Panc1 (cell line): ENCODE measurements at regions not wholly inside any gene's neighbourhood (a gene's known extent, or its start where the extent isn't known, plus 50 kb on each side); places are given as distances from the start of the nearest gene placed in this dataset.

ENCODE experiments used
- ATAC-seq: fragments of 200-7000 bp; cut with Tn5 transposase; 2 replicates; pipeline ENCODE4 v1.9.1; 2020; ENCODE audit warnings: mild to moderate bottlenecking, moderate library complexity
- BruUV-seq: library from RNA; stranded (reverse); fragments of 400-500 nt; replicated peaks from 2 replicates; lab custom pipeline; 2021; lab: Mats Ljungman, UMichigan
- CTCF ChIA-PET: fragments of 300-600 bp; sonication (Branson Sonifier 250); formaldehyde crosslinking; loops from one replicate; lab custom pipeline; 2022; ENCODE audit warnings: antibody characterized with exemption; lab: Charles Lee
- POLR2A ChIA-PET: fragments of 300-600 bp; sonication (Branson Sonifier 250); formaldehyde crosslinking; loops from one replicate; lab custom pipeline; 2022; ENCODE audit warnings: antibody characterized with exemption; lab: Charles Lee
- DNase-seq: peaks from one replicate; pipeline ENCODE4 v3.0.0-alpha.2; 2010; ENCODE audit warnings: low read depth, low spot score
- H3K27ac ChIP-seq: 2 replicates; pipeline ENCODE4 v1.5.1; 2011; ENCODE audit warnings: mild to moderate bottlenecking, low read length, inconsistent platforms
- H3K27me3 ChIP-seq: fragments of 200-500 bp; sonication (Bioruptor generic); 2 replicates; pipeline ENCODE4 v1.6.0; 2014; ENCODE audit warnings: low read length, inconsistent platforms; ENCODE audit not compliant: control insufficient read depth, insufficient read depth
- H3K36me3 ChIP-seq: fragments of 200-500 bp; sonication (Bioruptor generic); 2 replicates; pipeline ENCODE4 v1.5.1; 2014; ENCODE audit warnings: inconsistent platforms, mild to moderate bottlenecking, low read length, moderate library complexity; ENCODE audit not compliant: control insufficient read depth, insufficient read depth
- H3K4me1 ChIP-seq: 2 replicates; pipeline ENCODE4 v1.5.1; 2011; ENCODE audit warnings: inconsistent platforms, mild to moderate bottlenecking, low read length, moderate library complexity; ENCODE audit not compliant: control insufficient read depth, insufficient read depth
- H3K4me3 ChIP-seq, 2 experiments: 2 replicates each; pipeline ENCODE4 v1.5.1; 2011 to 2012; ENCODE audit warnings: low read depth in 2 of 2, low read length in 2 of 2, mild to moderate bottlenecking in 2 of 2, inconsistent platforms in 1 of 2, moderate library complexity in 1 of 2
- H3K9me3 ChIP-seq: fragments of 200-500 bp; sonication (Bioruptor generic); 2 replicates; pipeline ENCODE4 v1.5.1; 2014; ENCODE audit warnings: low read depth, mild to moderate bottlenecking, inconsistent platforms, low read length, moderate library complexity; ENCODE audit not compliant: control insufficient read depth, insufficient read depth
- POLR2AphosphoS5 ChIP-seq: IDR thresholded peaks from 2 replicates; pipeline ENCODE4 v1.6.1; 2012; ENCODE audit warnings: mild to moderate bottlenecking, low read depth, low read length, moderate library complexity
- SIN3A ChIP-seq: IDR thresholded peaks from 2 replicates; pipeline ENCODE4 v1.6.1; 2012; ENCODE audit warnings: low read depth, mild to moderate bottlenecking, low read length, moderate library complexity, borderline replicate concordance; ENCODE audit not compliant: insufficient read depth
- TCF7L2 ChIP-seq: IDR thresholded peaks from 2 replicates; pipeline ENCODE4 v1.6.1; 2011; ENCODE audit warnings: mild to moderate bottlenecking, low read depth, low read length, inconsistent platforms
- in situ Hi-C: cut with HindIII; loops from 2 replicates; pipeline ENCODE4 v1.10.0; 2016; ENCODE audit warnings: low sequenced_read_pairs, low pct_unique_long_range_greater_than_20kb
- intact Hi-C: fragments of 100-400 bp; cut with micrococcal nuclease; formaldehyde crosslinking; loops from one replicate; pipeline ENCODE4 v1.10.0; 2022; ENCODE audit not compliant: unreplicated experiment
- TF ChIP-seq, protein P1 (sequence below), 2 experiments: IDR thresholded peaks; 2 replicates each; pipeline ENCODE4 v1.6.1; 2011 to 2012; ENCODE audit warnings: low read depth in 2 of 2, control low read depth in 1 of 2, low read length in 1 of 2, mild to moderate bottlenecking in 1 of 2, moderate library complexity in 1 of 2; ENCODE audit not compliant: insufficient read depth in 1 of 2
- TF ChIP-seq, protein P2 (sequence below): fragments of 450-650 bp; IDR thresholded peaks from 2 replicates; pipeline ENCODE4 v1.5.1; 2017; ENCODE audit warnings: mild to moderate bottlenecking

DNA sequence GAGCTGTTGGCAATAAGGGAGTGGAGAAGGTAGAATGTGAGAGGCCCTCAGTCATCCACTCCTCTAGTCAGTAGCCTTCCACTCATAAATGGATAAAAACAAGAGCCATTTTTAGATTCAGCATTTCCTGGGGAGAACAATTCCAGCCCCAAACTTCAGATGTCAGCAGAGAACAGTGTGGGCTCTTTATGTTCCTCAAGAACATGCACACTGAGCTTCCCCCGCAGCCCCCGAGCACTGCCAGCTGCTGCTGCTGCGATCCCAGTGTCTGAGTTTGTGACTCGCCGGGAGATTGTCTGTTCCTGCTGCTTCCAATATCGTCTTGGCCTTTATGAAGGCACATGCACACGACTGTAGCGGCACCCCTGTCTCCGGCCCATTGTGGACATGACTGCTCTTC, 143.7 kb upstream of the CTNNA2 start:
- in situ Hi-C loops (no loop called here), intact Hi-C loops (no loop called here)
- H3K4me3 ChIP-seq = no peak overlapping the region
- H3K27me3 ChIP-seq = no peaks in the 10 kb centered on the region
- H3K4me1 ChIP-seq = no peaks in the 10 kb centered on the region
- CTCF ChIA-PET = no interaction called here
- H3K36me3 ChIP-seq = no peaks in the 10 kb centered on the region
- DNase-seq = no peak
- no peak overlapping the region for H3K27ac ChIP-seq
- POLR2A ChIA-PET = no interaction called here
- no TSS peak for BruUV-seq
- ATAC-seq = no peak
- H3K9me3 ChIP-seq = no peaks in the 10 kb centered on the region
- TF ChIP-seq TCF7L2 = no peak
- TF ChIP-seq SIN3A = no peak
- TF ChIP-seq, protein P1, sequence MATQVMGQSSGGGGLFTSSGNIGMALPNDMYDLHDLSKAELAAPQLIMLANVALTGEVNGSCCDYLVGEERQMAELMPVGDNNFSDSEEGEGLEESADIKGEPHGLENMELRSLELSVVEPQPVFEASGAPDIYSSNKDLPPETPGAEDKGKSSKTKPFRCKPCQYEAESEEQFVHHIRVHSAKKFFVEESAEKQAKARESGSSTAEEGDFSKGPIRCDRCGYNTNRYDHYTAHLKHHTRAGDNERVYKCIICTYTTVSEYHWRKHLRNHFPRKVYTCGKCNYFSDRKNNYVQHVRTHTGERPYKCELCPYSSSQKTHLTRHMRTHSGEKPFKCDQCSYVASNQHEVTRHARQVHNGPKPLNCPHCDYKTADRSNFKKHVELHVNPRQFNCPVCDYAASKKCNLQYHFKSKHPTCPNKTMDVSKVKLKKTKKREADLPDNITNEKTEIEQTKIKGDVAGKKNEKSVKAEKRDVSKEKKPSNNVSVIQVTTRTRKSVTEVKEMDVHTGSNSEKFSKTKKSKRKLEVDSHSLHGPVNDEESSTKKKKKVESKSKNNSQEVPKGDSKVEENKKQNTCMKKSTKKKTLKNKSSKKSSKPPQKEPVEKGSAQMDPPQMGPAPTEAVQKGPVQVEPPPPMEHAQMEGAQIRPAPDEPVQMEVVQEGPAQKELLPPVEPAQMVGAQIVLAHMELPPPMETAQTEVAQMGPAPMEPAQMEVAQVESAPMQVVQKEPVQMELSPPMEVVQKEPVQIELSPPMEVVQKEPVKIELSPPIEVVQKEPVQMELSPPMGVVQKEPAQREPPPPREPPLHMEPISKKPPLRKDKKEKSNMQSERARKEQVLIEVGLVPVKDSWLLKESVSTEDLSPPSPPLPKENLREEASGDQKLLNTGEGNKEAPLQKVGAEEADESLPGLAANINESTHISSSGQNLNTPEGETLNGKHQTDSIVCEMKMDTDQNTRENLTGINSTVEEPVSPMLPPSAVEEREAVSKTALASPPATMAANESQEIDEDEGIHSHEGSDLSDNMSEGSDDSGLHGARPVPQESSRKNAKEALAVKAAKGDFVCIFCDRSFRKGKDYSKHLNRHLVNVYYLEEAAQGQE (IDR thresholded peaks at IDR 0.05; ENCODE audit: insufficient read depth in 1 of 2, low read depth in 2 of 2, low read length in 1 of 2) = no peak
- TF ChIP-seq, protein P2, sequence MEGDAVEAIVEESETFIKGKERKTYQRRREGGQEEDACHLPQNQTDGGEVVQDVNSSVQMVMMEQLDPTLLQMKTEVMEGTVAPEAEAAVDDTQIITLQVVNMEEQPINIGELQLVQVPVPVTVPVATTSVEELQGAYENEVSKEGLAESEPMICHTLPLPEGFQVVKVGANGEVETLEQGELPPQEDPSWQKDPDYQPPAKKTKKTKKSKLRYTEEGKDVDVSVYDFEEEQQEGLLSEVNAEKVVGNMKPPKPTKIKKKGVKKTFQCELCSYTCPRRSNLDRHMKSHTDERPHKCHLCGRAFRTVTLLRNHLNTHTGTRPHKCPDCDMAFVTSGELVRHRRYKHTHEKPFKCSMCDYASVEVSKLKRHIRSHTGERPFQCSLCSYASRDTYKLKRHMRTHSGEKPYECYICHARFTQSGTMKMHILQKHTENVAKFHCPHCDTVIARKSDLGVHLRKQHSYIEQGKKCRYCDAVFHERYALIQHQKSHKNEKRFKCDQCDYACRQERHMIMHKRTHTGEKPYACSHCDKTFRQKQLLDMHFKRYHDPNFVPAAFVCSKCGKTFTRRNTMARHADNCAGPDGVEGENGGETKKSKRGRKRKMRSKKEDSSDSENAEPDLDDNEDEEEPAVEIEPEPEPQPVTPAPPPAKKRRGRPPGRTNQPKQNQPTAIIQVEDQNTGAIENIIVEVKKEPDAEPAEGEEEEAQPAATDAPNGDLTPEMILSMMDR = no peak
- TF ChIP-seq POLR2AphosphoS5 = no peak

DNA sequence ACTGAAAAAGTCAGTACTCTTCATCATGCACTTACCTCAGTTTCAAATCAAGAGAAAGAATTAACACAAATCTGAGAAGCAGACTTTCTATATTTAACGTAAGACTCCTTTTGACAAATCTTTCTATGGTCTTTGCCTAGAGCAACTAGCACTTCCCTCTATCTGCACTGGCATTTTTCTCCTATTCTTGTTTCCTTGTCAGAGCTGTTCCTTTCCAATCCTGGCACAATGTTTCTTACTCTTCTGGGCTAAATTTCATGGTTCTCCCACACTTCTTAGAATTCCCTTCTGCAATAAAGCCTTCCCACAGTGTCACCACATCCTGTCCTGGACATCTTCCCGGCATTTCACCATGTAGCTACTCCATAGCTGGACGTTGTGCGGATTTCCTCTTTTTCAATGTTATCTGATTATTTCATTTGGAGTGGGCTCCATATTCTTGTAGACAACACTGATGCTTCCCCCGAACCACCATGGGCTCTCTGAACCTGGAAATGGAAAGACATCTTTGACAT, 144.7 kb upstream of the CTNNA2 start:
- DNase-seq (no peak), ATAC-seq (no peak)
- Histone ChIP-seq H3K27me3 (no peaks in the 10 kb centered on the region), H3K4me3 (no peak overlapping the region), H3K4me1 (no peaks in the 10 kb centered on the region), H3K27ac (no peak overlapping the region), H3K9me3 (no peaks in the 10 kb centered on the region), H3K36me3 (no peaks in the 10 kb centered on the region)
- CTCF ChIA-PET = no interaction called here
- no peak for TF ChIP-seq SIN3A
- no peak for TF ChIP-seq TCF7L2
- TF ChIP-seq, protein P1 (IDR thresholded peaks at IDR 0.05; ENCODE audit: insufficient read depth in 1 of 2, low read depth in 2 of 2, low read length in 1 of 2) = no peak
- TF ChIP-seq, protein P2 = no peak
- TF ChIP-seq POLR2AphosphoS5 = no peak
- in situ Hi-C loops = no loop called here
- intact Hi-C loops = no loop called here
- POLR2A ChIA-PET = no interaction called here
- no TSS peak for BruUV-seq
